Liver (tissue), 8 donors: ENCODE measurements at regions not wholly inside any gene's neighbourhood (a gene's known extent, or its start where the extent isn't known, plus 50 kb on each side); places are given as distances from the start of the nearest gene placed in this dataset.

Experiments used
- DNase-seq: peaks from one replicate; pipeline ENCODE4 v3.0.0-alpha.2; 2017; ENCODE audit warnings: low spot score
- H3K27ac ChIP-seq, 2 donors: one replicate each; pipeline ENCODE4 v1.7.0; 2013; ENCODE audit warnings: inconsistent platforms in 2 of 2, low read length in 2 of 2, control low read depth in 1 of 2, low read depth in 1 of 2, mild to moderate bottlenecking in 1 of 2
- H3K27me3 ChIP-seq, 4 donors: one replicate each; pipeline versions ENCODE4 v1.6.1 to v1.7.0; 2013; ENCODE audit warnings: low read length in 3 of 4, inconsistent platforms in 1 of 4, mild to moderate bottlenecking in 1 of 4, moderate library complexity in 1 of 4; ENCODE audit not compliant: control insufficient read depth in 4 of 4, insufficient read depth in 4 of 4
- H3K36me3 ChIP-seq, 4 donors: one replicate each; pipeline versions ENCODE4 v1.6.1 to v1.7.0; 2013; ENCODE audit warnings: low read length in 3 of 4, mild to moderate bottlenecking in 3 of 4, low read depth in 1 of 4, moderate library complexity in 1 of 4; ENCODE audit not compliant: control insufficient read depth in 4 of 4, insufficient read depth in 3 of 4
- H3K4me1 ChIP-seq, 4 donors: one replicate each; pipeline versions ENCODE4 v1.6.1 to v1.7.0; 2013; ENCODE audit warnings: low read length in 3 of 4, mild to moderate bottlenecking in 3 of 4, moderate library complexity in 1 of 4; ENCODE audit not compliant: control insufficient read depth in 4 of 4, insufficient read depth in 4 of 4
- H3K4me3 ChIP-seq, 3 donors: one replicate each; pipeline versions ENCODE4 v1.6.1 to v1.7.0; 2013; ENCODE audit warnings: low read length in 3 of 3, control low read depth in 1 of 3, low read depth in 1 of 3, mild to moderate bottlenecking in 1 of 3
- H3K9ac ChIP-seq, 2 donors: one replicate each; pipeline ENCODE4 v1.7.0; 2013; ENCODE audit warnings: low read length in 2 of 2, mild to moderate bottlenecking in 2 of 2, moderate library complexity in 2 of 2, control low read depth in 1 of 2, low read depth in 1 of 2
- H3K9me3 ChIP-seq, 4 donors: one replicate each; pipeline versions ENCODE4 v1.6.1 to v1.7.0; 2013; ENCODE audit warnings: low read length in 3 of 4; ENCODE audit not compliant: control insufficient read depth in 4 of 4
- EGR1 ChIP-seq, 2 donors: IDR thresholded peaks; 2 replicates each; pipeline ENCODE4 v1.6.1; 2016 to 2018; ENCODE audit warnings: antibody characterized with exemption in 2 of 2, low read depth in 2 of 2
- FOXA1 ChIP-seq: IDR thresholded peaks from 2 replicates; pipeline ENCODE4 v1.6.1; 2016; ENCODE audit warnings: antibody characterized with exemption
- FOXA2 ChIP-seq: IDR thresholded peaks from 2 replicates; pipeline ENCODE4 v1.6.1; 2016; ENCODE audit warnings: antibody characterized with exemption
- GABPA ChIP-seq, 2 donors: IDR thresholded peaks in 1 of 2; conservative IDR thresholded peaks in 1 of 2; 2 replicates each; pipeline ENCODE4 v1.6.1; 2016; ENCODE audit warnings: antibody characterized with exemption in 2 of 2, mild to moderate bottlenecking in 1 of 2, moderate library complexity in 1 of 2
- HNF4A ChIP-seq, 2 donors: conservative IDR thresholded peaks; 2 replicates each; pipeline ENCODE4 v1.6.1; 2016; ENCODE audit warnings: antibody characterized with exemption in 2 of 2, mild to moderate bottlenecking in 2 of 2
- HNF4G ChIP-seq: IDR thresholded peaks from 2 replicates; pipeline ENCODE4 v1.6.1; 2016; ENCODE audit warnings: antibody characterized with exemption
- JUND ChIP-seq, 2 donors: IDR thresholded peaks; 2 replicates each; pipeline ENCODE4 v1.6.1; 2016; ENCODE audit warnings: antibody characterized with exemption in 2 of 2
- NR2F2 ChIP-seq: IDR thresholded peaks from 2 replicates; pipeline ENCODE4 v1.6.1; 2016; ENCODE audit warnings: antibody characterized with exemption
- RAD21 ChIP-seq, 2 donors: IDR thresholded peaks; 2 replicates each; pipeline ENCODE4 v1.6.1; 2016; ENCODE audit warnings: antibody characterized with exemption in 2 of 2, mild to moderate bottlenecking in 2 of 2
- RXRA ChIP-seq, 2 donors: IDR thresholded peaks; 2 replicates each; pipeline ENCODE4 v1.6.1; 2017 to 2018; ENCODE audit warnings: antibody characterized with exemption in 2 of 2, mild to moderate bottlenecking in 1 of 2
- SP1 ChIP-seq: IDR thresholded peaks from 2 replicates; pipeline ENCODE4 v1.6.1; 2018; ENCODE audit warnings: antibody characterized with exemption, mild to moderate bottlenecking
- TAF1 ChIP-seq: conservative IDR thresholded peaks from 2 replicates; pipeline ENCODE4 v1.6.1; 2016; ENCODE audit warnings: antibody characterized with exemption, mild to moderate bottlenecking
- YY1 ChIP-seq: IDR thresholded peaks from 2 replicates; pipeline ENCODE4 v1.6.1; 2016; ENCODE audit warnings: antibody characterized with exemption, mild to moderate bottlenecking
- WGBS: extraction: QIAGEN DNeasy Blood & Tissue Kit; methylation state at CpG from one replicate; pipeline ENCODE4 v1.1.7; 2013; 5-methylcytosine and 5-hydroxymethylcytosine counted together
- TF ChIP-seq, protein P1 (sequence below): IDR thresholded peaks from 2 replicates; pipeline ENCODE4 v1.6.1; 2016; ENCODE audit warnings: antibody characterized with exemption
- TF ChIP-seq, protein P2 (sequence below): IDR thresholded peaks from 2 replicates; pipeline ENCODE4 v1.6.1; 2016; ENCODE audit warnings: antibody characterized with exemption
- TF ChIP-seq, protein P3 (sequence below): IDR thresholded peaks from 2 replicates; pipeline ENCODE4 v1.6.1; 2016; ENCODE audit warnings: antibody characterized with exemption, mild to moderate bottlenecking
- TF ChIP-seq, protein P4 (sequence below): fragments of 150-350 bp; IDR thresholded peaks from 2 replicates; pipeline ENCODE4 v1.5.1; 2017; ENCODE audit warnings: improper control_type of control experiment, low read depth, low read length; ENCODE audit not compliant: missing input control
- donor health status: healthy.
- donor health status: healthy.
- donor health status: healthy.
- donor health status: healthy.
- donor health status: healthy.

DNA sequence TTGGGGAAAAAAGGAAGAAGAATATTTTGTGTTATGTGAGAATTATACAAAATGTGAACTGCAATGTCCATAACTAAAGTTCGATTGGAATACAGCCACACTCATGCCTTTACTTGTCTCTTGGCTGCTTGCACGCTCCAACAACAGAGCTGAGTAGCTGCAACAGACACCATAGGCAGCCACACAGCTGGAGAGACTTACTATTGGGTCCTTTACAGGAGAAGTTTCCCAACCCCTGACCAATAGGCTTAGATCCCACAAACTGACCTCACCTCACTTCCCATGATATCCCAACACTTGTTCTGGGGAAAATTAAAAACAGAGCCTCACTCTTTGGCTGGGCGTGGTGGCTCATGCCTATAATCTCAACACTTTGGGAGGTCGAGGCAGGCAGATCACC is 213.8 kb downstream of the SH3BP4 start:
- no peaks in the 10 kb centered on the region for H3K4me1 ChIP-seq
- H3K27ac ChIP-seq: no peak overlapping the region
- H3K9me3 ChIP-seq: no peaks in the 10 kb centered on the region
- H3K27me3 ChIP-seq: no peaks in the 10 kb centered on the region
- H3K9ac ChIP-seq: no peak overlapping the region
- TF ChIP-seq GABPA (IDR thresholded peaks at IDR 0.05 in 1 of 2, conservative IDR thresholded peaks at IDR 0.05 in 1 of 2) (no peak), NR2F2 (no peak), RXRA (IDR thresholded peaks at IDR 0.05) (no peak), RAD21 (IDR thresholded peaks at IDR 0.05) (no peak), JUND (IDR thresholded peaks at IDR 0.05) (no peak), EGR1 (IDR thresholded peaks at IDR 0.05; ENCODE audit: low read depth in 2 of 2) (no peak), HNF4G (no peak), HNF4A (conservative IDR thresholded peaks at IDR 0.05) (no peak), FOXA2 (no peak), TAF1 (no peak), YY1 (no peak), FOXA1 (no peak), SP1 (no peak)
- TF ChIP-seq, protein P1, sequence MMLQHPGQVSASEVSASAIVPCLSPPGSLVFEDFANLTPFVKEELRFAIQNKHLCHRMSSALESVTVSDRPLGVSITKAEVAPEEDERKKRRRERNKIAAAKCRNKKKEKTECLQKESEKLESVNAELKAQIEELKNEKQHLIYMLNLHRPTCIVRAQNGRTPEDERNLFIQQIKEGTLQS: no peak
- TF ChIP-seq, protein P2, sequence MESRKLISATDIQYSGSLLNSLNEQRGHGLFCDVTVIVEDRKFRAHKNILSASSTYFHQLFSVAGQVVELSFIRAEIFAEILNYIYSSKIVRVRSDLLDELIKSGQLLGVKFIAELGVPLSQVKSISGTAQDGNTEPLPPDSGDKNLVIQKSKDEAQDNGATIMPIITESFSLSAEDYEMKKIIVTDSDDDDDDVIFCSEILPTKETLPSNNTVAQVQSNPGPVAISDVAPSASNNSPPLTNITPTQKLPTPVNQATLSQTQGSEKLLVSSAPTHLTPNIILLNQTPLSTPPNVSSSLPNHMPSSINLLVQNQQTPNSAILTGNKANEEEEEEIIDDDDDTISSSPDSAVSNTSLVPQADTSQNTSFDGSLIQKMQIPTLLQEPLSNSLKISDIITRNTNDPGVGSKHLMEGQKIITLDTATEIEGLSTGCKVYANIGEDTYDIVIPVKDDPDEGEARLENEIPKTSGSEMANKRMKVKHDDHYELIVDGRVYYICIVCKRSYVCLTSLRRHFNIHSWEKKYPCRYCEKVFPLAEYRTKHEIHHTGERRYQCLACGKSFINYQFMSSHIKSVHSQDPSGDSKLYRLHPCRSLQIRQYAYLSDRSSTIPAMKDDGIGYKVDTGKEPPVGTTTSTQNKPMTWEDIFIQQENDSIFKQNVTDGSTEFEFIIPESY: no peak
- TF ChIP-seq, protein P3, sequence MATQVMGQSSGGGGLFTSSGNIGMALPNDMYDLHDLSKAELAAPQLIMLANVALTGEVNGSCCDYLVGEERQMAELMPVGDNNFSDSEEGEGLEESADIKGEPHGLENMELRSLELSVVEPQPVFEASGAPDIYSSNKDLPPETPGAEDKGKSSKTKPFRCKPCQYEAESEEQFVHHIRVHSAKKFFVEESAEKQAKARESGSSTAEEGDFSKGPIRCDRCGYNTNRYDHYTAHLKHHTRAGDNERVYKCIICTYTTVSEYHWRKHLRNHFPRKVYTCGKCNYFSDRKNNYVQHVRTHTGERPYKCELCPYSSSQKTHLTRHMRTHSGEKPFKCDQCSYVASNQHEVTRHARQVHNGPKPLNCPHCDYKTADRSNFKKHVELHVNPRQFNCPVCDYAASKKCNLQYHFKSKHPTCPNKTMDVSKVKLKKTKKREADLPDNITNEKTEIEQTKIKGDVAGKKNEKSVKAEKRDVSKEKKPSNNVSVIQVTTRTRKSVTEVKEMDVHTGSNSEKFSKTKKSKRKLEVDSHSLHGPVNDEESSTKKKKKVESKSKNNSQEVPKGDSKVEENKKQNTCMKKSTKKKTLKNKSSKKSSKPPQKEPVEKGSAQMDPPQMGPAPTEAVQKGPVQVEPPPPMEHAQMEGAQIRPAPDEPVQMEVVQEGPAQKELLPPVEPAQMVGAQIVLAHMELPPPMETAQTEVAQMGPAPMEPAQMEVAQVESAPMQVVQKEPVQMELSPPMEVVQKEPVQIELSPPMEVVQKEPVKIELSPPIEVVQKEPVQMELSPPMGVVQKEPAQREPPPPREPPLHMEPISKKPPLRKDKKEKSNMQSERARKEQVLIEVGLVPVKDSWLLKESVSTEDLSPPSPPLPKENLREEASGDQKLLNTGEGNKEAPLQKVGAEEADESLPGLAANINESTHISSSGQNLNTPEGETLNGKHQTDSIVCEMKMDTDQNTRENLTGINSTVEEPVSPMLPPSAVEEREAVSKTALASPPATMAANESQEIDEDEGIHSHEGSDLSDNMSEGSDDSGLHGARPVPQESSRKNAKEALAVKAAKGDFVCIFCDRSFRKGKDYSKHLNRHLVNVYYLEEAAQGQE: no peak
- TF ChIP-seq, protein P4, sequence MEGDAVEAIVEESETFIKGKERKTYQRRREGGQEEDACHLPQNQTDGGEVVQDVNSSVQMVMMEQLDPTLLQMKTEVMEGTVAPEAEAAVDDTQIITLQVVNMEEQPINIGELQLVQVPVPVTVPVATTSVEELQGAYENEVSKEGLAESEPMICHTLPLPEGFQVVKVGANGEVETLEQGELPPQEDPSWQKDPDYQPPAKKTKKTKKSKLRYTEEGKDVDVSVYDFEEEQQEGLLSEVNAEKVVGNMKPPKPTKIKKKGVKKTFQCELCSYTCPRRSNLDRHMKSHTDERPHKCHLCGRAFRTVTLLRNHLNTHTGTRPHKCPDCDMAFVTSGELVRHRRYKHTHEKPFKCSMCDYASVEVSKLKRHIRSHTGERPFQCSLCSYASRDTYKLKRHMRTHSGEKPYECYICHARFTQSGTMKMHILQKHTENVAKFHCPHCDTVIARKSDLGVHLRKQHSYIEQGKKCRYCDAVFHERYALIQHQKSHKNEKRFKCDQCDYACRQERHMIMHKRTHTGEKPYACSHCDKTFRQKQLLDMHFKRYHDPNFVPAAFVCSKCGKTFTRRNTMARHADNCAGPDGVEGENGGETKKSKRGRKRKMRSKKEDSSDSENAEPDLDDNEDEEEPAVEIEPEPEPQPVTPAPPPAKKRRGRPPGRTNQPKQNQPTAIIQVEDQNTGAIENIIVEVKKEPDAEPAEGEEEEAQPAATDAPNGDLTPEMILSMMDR: no peak
- 87% methylated on average over 4 of the region's 4 CpGs for WGBS
- DNase-seq: no peak
- no peaks in the 10 kb centered on the region for H3K36me3 ChIP-seq
- no peak overlapping the region for H3K4me3 ChIP-seq
